ENCODE measurements at regions not wholly inside any gene's neighbourhood (a gene's known extent, or its start where the extent isn't known, plus 50 kb on each side); places are given as distances from the start of the nearest gene placed in this dataset.

DNA sequence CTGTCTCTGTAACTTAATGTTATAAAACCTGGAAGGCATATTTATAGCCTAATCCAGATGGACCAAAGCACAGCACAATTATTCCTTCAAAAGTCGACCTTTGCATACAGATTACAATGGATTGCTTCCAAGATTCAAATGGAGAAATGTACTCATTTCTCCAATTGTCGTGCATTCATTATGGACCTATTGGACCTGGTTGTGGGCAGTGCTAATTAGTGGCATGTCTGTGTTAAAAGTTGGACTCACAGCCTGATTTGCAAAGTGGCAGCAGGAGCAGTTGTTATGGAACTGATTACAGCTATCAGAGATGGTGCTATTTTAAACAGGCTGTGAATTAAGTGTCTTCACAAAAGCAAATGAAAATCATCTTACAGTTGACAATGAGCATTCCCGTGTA lies 1529.3 kb upstream of the SLC10A2 start:
- TF ChIP-seq, protein P1, sequence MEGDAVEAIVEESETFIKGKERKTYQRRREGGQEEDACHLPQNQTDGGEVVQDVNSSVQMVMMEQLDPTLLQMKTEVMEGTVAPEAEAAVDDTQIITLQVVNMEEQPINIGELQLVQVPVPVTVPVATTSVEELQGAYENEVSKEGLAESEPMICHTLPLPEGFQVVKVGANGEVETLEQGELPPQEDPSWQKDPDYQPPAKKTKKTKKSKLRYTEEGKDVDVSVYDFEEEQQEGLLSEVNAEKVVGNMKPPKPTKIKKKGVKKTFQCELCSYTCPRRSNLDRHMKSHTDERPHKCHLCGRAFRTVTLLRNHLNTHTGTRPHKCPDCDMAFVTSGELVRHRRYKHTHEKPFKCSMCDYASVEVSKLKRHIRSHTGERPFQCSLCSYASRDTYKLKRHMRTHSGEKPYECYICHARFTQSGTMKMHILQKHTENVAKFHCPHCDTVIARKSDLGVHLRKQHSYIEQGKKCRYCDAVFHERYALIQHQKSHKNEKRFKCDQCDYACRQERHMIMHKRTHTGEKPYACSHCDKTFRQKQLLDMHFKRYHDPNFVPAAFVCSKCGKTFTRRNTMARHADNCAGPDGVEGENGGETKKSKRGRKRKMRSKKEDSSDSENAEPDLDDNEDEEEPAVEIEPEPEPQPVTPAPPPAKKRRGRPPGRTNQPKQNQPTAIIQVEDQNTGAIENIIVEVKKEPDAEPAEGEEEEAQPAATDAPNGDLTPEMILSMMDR (IDR thresholded peaks at IDR 0.05), result no peak
- TF ChIP-seq POLR2A (IDR thresholded peaks at IDR 0.05), result no peak
